ENCODE measurements at regions not wholly inside any gene's neighbourhood (a gene's known extent, or its start where the extent isn't known, plus 50 kb on each side); places are given as distances from the start of the nearest gene placed in this dataset.

DNA sequence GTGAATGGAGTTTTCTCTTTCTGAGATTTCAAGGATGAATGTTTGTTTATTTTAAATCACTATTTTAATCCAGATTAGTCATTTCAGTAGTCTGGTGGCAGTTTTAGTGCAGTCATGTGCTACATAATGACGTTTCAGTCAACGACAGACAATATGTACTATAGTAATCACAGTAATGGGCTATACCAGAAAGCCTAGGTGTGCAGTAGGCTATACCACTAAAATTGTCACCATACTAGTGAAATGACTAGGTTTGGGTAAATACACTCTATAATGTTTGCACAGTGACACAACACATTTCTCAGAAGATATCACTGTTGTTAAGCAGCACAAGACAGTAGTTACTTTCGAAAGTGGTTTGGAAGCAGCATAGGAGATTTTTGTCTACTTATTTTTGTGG, 203.1 kb downstream of the ETNK1 start:
- Histone ChIP-seq H3K4me3 (ENCODE audit: low read depth in 1 of 2, low read length in 1 of 2) (no peak overlapping the region), H3K27ac (no peak overlapping the region), H3K36me3 (no peaks in the 10 kb centered on the region), H3K4me1 (ENCODE audit: control insufficient read depth in 1 of 2, insufficient read depth in 1 of 2, low read depth in 1 of 2, low read length in 1 of 2) (no peaks in the 10 kb centered on the region), H3K9me3 (no peaks in the 10 kb centered on the region), H3K27me3 (no peaks in the 10 kb centered on the region)
- TF ChIP-seq, protein P1, sequence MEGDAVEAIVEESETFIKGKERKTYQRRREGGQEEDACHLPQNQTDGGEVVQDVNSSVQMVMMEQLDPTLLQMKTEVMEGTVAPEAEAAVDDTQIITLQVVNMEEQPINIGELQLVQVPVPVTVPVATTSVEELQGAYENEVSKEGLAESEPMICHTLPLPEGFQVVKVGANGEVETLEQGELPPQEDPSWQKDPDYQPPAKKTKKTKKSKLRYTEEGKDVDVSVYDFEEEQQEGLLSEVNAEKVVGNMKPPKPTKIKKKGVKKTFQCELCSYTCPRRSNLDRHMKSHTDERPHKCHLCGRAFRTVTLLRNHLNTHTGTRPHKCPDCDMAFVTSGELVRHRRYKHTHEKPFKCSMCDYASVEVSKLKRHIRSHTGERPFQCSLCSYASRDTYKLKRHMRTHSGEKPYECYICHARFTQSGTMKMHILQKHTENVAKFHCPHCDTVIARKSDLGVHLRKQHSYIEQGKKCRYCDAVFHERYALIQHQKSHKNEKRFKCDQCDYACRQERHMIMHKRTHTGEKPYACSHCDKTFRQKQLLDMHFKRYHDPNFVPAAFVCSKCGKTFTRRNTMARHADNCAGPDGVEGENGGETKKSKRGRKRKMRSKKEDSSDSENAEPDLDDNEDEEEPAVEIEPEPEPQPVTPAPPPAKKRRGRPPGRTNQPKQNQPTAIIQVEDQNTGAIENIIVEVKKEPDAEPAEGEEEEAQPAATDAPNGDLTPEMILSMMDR (IDR thresholded peaks at IDR 0.05), result no peak

DNA sequence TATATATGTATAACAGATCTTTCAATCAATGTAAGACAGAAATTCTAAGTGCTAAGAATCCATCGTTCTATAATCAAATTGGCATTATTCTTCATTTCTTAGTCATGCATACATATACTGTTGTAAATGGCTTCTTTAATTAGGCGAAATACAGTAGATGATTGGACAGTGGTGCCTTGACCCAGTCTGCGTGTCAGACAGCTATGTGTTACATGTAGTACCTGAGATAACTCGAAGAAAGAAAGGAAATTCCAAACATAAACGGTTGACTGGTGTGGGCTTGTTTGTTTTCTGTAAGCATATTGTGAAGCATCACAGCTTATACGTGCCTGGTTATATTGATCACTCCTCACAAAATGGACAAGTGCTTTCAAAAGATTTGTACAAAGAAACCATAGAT, 210.5 kb downstream of the ETNK1 start:
- Histone ChIP-seq H3K36me3 (no peaks in the 10 kb centered on the region), H3K9me3 (no peaks in the 10 kb centered on the region), H3K27ac (no peak overlapping the region), H3K4me1 (ENCODE audit: control insufficient read depth in 1 of 2, insufficient read depth in 1 of 2, low read depth in 1 of 2, low read length in 1 of 2) (no peaks in the 10 kb centered on the region), H3K4me3 (ENCODE audit: low read depth in 1 of 2, low read length in 1 of 2) (no peak overlapping the region), H3K27me3 (no peaks in the 10 kb centered on the region)
- TF ChIP-seq, protein P1 (IDR thresholded peaks at IDR 0.05), result no peak

DNA sequence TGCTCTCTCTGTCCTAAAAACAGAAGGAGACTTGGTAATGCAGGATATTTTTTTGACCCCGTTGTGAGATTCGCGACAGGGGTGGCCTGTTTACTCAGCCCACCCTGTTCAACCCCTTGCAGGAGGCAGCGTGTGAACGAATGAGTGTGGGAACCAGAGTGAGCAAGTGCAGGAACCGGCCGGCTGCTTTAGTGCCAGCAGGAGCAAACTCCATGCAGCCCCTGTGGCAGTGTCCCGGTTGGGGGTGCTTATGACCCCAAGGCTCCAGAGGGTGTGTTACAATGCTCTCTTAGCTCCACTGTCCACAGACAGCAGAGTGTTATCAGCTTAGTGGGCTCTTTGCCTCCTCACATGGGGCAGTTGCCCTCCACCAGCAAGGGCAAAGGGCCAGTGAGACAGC, 225.2 kb downstream of the ETNK1 start:
- Histone ChIP-seq H3K27me3 (no peaks in the 10 kb centered on the region), H3K27ac (no peak overlapping the region), H3K4me3 (ENCODE audit: low read depth in 1 of 2, low read length in 1 of 2) (no peak overlapping the region), H3K36me3 (no peaks in the 10 kb centered on the region), H3K4me1 (ENCODE audit: control insufficient read depth in 1 of 2, insufficient read depth in 1 of 2, low read depth in 1 of 2, low read length in 1 of 2) (no peaks in the 10 kb centered on the region), H3K9me3 (no peaks in the 10 kb centered on the region)
- TF ChIP-seq, protein P1 (IDR thresholded peaks at IDR 0.05), result no peak

DNA sequence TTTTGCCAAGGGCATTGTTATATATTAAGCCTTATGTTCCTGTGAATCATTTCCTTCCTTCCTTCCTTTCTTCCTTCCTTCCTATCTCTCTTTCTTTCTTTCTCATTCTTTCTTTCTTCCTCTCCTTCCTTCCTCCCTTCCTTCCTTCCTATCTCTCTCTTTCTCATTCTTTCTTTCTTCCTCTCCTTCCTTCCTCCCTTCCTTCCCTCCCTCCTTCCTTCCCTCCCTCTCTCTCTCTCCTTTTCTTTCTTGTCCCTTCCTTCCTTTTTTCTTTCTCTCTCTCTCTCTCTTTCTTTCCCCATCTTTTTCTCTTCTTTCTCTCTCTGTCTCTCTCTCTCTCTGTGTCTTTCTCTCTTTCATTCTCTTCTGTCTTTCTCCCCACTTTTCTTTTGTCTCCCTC, 226.6 kb downstream of the ETNK1 start:
- TF ChIP-seq, protein P1 (IDR thresholded peaks at IDR 0.05), result no peak
- H3K9me3 ChIP-seq, result no peaks in the 10 kb centered on the region
- H3K36me3 ChIP-seq, result no peaks in the 10 kb centered on the region
- no peaks in the 10 kb centered on the region for H3K27me3 ChIP-seq
- no peaks in the 10 kb centered on the region for H3K4me1 ChIP-seq (ENCODE audit: control insufficient read depth in 1 of 2, insufficient read depth in 1 of 2, low read depth in 1 of 2, low read length in 1 of 2)
- H3K4me3 ChIP-seq (ENCODE audit: low read depth in 1 of 2, low read length in 1 of 2), result no peak overlapping the region
- H3K27ac ChIP-seq, result no peak overlapping the region

DNA sequence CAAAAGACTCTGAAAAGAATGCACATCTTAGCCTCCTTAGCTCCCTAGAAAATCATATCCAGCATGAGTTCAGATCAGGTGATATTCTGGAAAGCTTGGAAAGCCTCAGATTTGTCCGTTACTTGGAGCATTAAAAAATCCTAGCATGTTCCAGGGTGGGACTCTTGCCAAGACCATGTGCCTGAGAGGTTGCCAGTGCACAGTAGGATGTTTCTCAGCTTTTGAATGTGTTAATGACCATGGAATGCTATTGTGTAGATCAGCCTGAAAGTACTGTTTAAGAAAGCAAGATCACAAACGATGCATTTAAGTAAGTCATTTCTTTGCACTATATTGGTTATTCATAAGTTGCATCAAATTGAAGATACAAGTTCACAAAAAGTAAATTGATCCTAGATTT, 230.5 kb downstream of the ETNK1 start:
- Histone ChIP-seq H3K27ac (no peak overlapping the region), H3K4me1 (ENCODE audit: control insufficient read depth in 1 of 2, insufficient read depth in 1 of 2, low read depth in 1 of 2, low read length in 1 of 2) (no peaks in the 10 kb centered on the region), H3K4me3 (ENCODE audit: low read depth in 1 of 2, low read length in 1 of 2) (no peak overlapping the region), H3K36me3 (no peaks in the 10 kb centered on the region), H3K27me3 (no peaks in the 10 kb centered on the region), H3K9me3 (no peaks in the 10 kb centered on the region)
- TF ChIP-seq, protein P1 (IDR thresholded peaks at IDR 0.05), result no peak

DNA sequence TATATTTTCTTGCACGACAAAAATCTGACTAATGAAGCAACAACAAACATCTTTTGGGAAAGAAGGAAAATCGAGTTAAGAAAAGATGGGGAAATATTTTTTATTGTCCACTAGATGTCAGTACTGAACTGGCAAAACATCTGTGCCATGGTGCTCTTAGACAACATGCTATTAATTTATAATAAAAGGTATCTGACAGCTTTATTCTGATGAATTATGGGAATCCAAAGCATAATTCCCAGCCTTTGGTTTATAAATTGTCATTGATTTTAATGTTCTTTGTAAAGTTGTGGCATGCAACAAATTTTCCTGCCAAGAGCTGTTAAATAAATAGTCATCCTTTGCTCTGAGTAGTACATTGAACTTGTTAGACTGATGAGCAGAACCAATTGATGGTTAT, 231.2 kb downstream of the ETNK1 start:
- TF ChIP-seq, protein P1 (IDR thresholded peaks at IDR 0.05), result no peak
- Histone ChIP-seq H3K36me3 (no peaks in the 10 kb centered on the region), H3K4me1 (ENCODE audit: control insufficient read depth in 1 of 2, insufficient read depth in 1 of 2, low read depth in 1 of 2, low read length in 1 of 2) (no peaks in the 10 kb centered on the region), H3K4me3 (ENCODE audit: low read depth in 1 of 2, low read length in 1 of 2) (no peak overlapping the region), H3K27ac (no peak overlapping the region), H3K9me3 (no peaks in the 10 kb centered on the region), H3K27me3 (no peaks in the 10 kb centered on the region)

Measured in neutrophil (primary cell).